CD4-positive, alpha-beta memory T cell (primary cell): ENCODE measurements at regions not wholly inside any gene's neighbourhood (a gene's known extent, or its start where the extent isn't known, plus 50 kb on each side); places are given as distances from the start of the nearest gene placed in this dataset.
"Not testable (repeated sequence)": the region's sequence is repeated elsewhere in the genome, so short reads cannot be mapped to it uniquely, and the experiment has no call there.

Experiments used
- CTCF ChIA-PET: fragments of 350-600 bp; sonication (Branson Sonifier 250); formaldehyde crosslinking; loops from one replicate; lab custom pipeline; 2021; ENCODE audit warnings: inconsistent platforms; ENCODE audit not compliant: partially characterized antibody; lab: Charles Lee
- POLR2A ChIA-PET: fragments of 350-600 bp; sonication (Branson Sonifier 250); formaldehyde crosslinking; loops from one replicate; lab custom pipeline; 2021; ENCODE audit not compliant: partially characterized antibody; lab: Charles Lee
- DNase-seq, 5 donors: peaks; one replicate each; pipeline versions ENCODE4 v3.0.0 to v3.0.0-alpha.2; 2020 to 2022; ENCODE audit warnings: mixed read lengths in 1 of 5
- H3K27ac ChIP-seq: one replicate; pipeline ENCODE4 v1.7.0; 2013; ENCODE audit warnings: low read depth, low read length
- H3K27me3 ChIP-seq: 2 replicates; pipeline ENCODE4 v1.7.0; 2013; ENCODE audit warnings: mild to moderate bottlenecking, low read length, moderate library complexity; ENCODE audit not compliant: insufficient read depth
- H3K36me3 ChIP-seq: 2 replicates; pipeline ENCODE4 v1.7.0; 2013; ENCODE audit warnings: mild to moderate bottlenecking, low read length, moderate library complexity; ENCODE audit not compliant: insufficient read depth
- H3K4me1 ChIP-seq: 2 replicates; pipeline ENCODE4 v1.7.0; 2013; ENCODE audit warnings: mild to moderate bottlenecking, low read length, moderate library complexity; ENCODE audit not compliant: insufficient read depth
- H3K4me3 ChIP-seq, 2 donors: one replicate each; pipeline ENCODE4 v1.7.0; 2013; ENCODE audit warnings: low read length in 2 of 2, mild to moderate bottlenecking in 1 of 2
- H3K9me3 ChIP-seq, 2 donors: one replicate each; pipeline ENCODE4 v1.7.0; 2013; ENCODE audit warnings: low read length in 2 of 2, control low read depth in 1 of 2; ENCODE audit not compliant: control insufficient read depth in 1 of 2
- H3K27ac Mint-ChIP-seq, 7 donors: one replicate each; pipeline ENCODE4 v1.8.0; 2020 to 2021; ENCODE audit warnings: mixed read lengths in 7 of 7, mild to moderate bottlenecking in 6 of 7, inconsistent platforms in 3 of 7, moderate library complexity in 3 of 7
- H3K27me3 Mint-ChIP-seq, 2 donors: one replicate each; pipeline ENCODE4 v1.8.0; 2020 to 2021; ENCODE audit warnings: mixed read lengths in 2 of 2
- H3K36me3 Mint-ChIP-seq, 2 donors: one replicate each; pipeline ENCODE4 v1.8.0; 2020 to 2021; ENCODE audit warnings: mixed read lengths in 2 of 2, inconsistent platforms in 1 of 2, mild to moderate bottlenecking in 1 of 2
- H3K4me1 Mint-ChIP-seq, 4 donors: one replicate each; pipeline ENCODE4 v1.8.0; 2020 to 2021; ENCODE audit warnings: mixed read lengths in 4 of 4, mild to moderate bottlenecking in 1 of 4
- H3K4me3 Mint-ChIP-seq, 8 donors: one replicate each; pipeline ENCODE4 v1.8.0; 2020 to 2021; ENCODE audit warnings: mixed read lengths in 8 of 8, mild to moderate bottlenecking in 7 of 8, moderate library complexity in 6 of 8, inconsistent platforms in 3 of 8
- H3K9me3 Mint-ChIP-seq, 8 donors: one replicate each; pipeline ENCODE4 v1.8.0; 2020 to 2021; ENCODE audit warnings: mixed read lengths in 8 of 8, mild to moderate bottlenecking in 5 of 8, inconsistent platforms in 3 of 8, moderate library complexity in 1 of 8
- intact Hi-C: fragments of 100-400 bp; cut with micrococcal nuclease; formaldehyde crosslinking; loops from one replicate; pipeline ENCODE4 v1.15.1; 2023

GRCh38 chr4:179059396-179059795 lies 1617.2 kb upstream of the AGA start:
- peaks cover 0 to 9% (median 3%) of the 10 kb centered on the region in 8 donors for H3K9me3 Mint-ChIP-seq
- H3K27ac Mint-ChIP-seq = no peak overlapping the region
- H3K36me3 Mint-ChIP-seq = no peaks in the 10 kb centered on the region
- CTCF ChIA-PET = no interaction called here
- no peaks in the 10 kb centered on the region for H3K4me1 Mint-ChIP-seq
- Histone ChIP-seq H3K4me3 (no peak overlapping the region), H3K36me3 (no peaks in the 10 kb centered on the region), H3K27me3 (no peaks in the 10 kb centered on the region), H3K4me1 (no peaks in the 10 kb centered on the region), H3K9me3 (no peaks in the 10 kb centered on the region), H3K27ac (no peak overlapping the region)
- POLR2A ChIA-PET = no interaction called here
- no peak for DNase-seq
- intact Hi-C loops = no loop called here
- no peaks in the 10 kb centered on the region for H3K27me3 Mint-ChIP-seq
- H3K4me3 Mint-ChIP-seq = no peak overlapping the region

GRCh38 chr4:179066254-179066653 lies 1624.0 kb upstream of the AGA start:
- H3K27me3 ChIP-seq, DNase-seq, CTCF ChIA-PET, H3K27ac Mint-ChIP-seq, H3K36me3 Mint-ChIP-seq, H3K9me3 Mint-ChIP-seq, H3K9me3 ChIP-seq, H3K36me3 ChIP-seq, H3K4me3 Mint-ChIP-seq, POLR2A ChIA-PET, H3K4me1 Mint-ChIP-seq, H3K4me1 ChIP-seq, intact Hi-C loops, H3K27me3 Mint-ChIP-seq, H3K27ac ChIP-seq, H3K4me3 ChIP-seq: not testable (repeated sequence)

- intact Hi-C loops = no loop called here
- H3K27ac ChIP-seq = no peak overlapping the region
- no peaks in the 10 kb centered on the region for H3K9me3 ChIP-seq
- POLR2A ChIA-PET = no interaction called here
- no peaks in the 10 kb centered on the region for H3K27me3 ChIP-seq
- Mint-ChIP-seq H3K27ac (no peak overlapping the region), H3K36me3 (no peaks in the 10 kb centered on the region), H3K4me1 (no peaks in the 10 kb centered on the region), H3K4me3 (no peak overlapping the region), H3K9me3 (peaks cover 0 to 15% (median 6%) of the 10 kb centered on the region in 8 donors), H3K27me3 (no peaks in the 10 kb centered on the region)
- DNase-seq = no peak
- no peaks in the 10 kb centered on the region for H3K4me1 ChIP-seq
- H3K4me3 ChIP-seq = no peak overlapping the region
- CTCF ChIA-PET = no interaction called here
- H3K36me3 ChIP-seq = no peaks in the 10 kb centered on the region
These were observed 1628.9 kb upstream of the AGA start for GRCh38 chr4:179071131-179071530.

- no peak overlapping the region for H3K4me3 Mint-ChIP-seq
- intact Hi-C loops = no loop called here
- no peak overlapping the region for H3K27ac Mint-ChIP-seq
- POLR2A ChIA-PET = no interaction called here
- no peak overlapping the region for H3K4me3 ChIP-seq
- no peaks in the 10 kb centered on the region for H3K36me3 ChIP-seq
- H3K27me3 Mint-ChIP-seq = no peaks in the 10 kb centered on the region
- H3K36me3 Mint-ChIP-seq = no peaks in the 10 kb centered on the region
- no peaks in the 10 kb centered on the region for H3K4me1 ChIP-seq
- peaks cover 0 to 31% (median 10%) of the 10 kb centered on the region in 8 donors for H3K9me3 Mint-ChIP-seq
- no peak overlapping the region for H3K27ac ChIP-seq
- no peaks in the 10 kb centered on the region for H3K9me3 ChIP-seq
- no peaks in the 10 kb centered on the region for H3K27me3 ChIP-seq
- no peaks in the 10 kb centered on the region for H3K4me1 Mint-ChIP-seq
- no peak for DNase-seq
- CTCF ChIA-PET = no interaction called here
These were observed 1634.6 kb upstream of the AGA start for GRCh38 chr4:179076865-179077264.

- no peaks in the 10 kb centered on the region for H3K9me3 ChIP-seq
- H3K27ac ChIP-seq = no peak overlapping the region
- no peak overlapping the region for H3K4me3 ChIP-seq
- peaks cover 3 to 27% (median 15%) of the 10 kb centered on the region in 8 donors for H3K9me3 Mint-ChIP-seq
- no peaks in the 10 kb centered on the region for H3K36me3 ChIP-seq
- no peaks in the 10 kb centered on the region for H3K27me3 Mint-ChIP-seq
- H3K4me1 Mint-ChIP-seq = no peaks in the 10 kb centered on the region
- H3K27me3 ChIP-seq = no peaks in the 10 kb centered on the region
- H3K4me1 ChIP-seq = no peaks in the 10 kb centered on the region
- H3K4me3 Mint-ChIP-seq = no peak overlapping the region
- no peaks in the 10 kb centered on the region for H3K36me3 Mint-ChIP-seq
- H3K27ac Mint-ChIP-seq = no peak overlapping the region
- ChIA-PET CTCF (no interaction called here), POLR2A (no interaction called here)
- intact Hi-C loops = no loop called here
- no peak for DNase-seq
These were observed 1653.5 kb upstream of the AGA start for GRCh38 chr4:179095585-179096221.

DNA sequence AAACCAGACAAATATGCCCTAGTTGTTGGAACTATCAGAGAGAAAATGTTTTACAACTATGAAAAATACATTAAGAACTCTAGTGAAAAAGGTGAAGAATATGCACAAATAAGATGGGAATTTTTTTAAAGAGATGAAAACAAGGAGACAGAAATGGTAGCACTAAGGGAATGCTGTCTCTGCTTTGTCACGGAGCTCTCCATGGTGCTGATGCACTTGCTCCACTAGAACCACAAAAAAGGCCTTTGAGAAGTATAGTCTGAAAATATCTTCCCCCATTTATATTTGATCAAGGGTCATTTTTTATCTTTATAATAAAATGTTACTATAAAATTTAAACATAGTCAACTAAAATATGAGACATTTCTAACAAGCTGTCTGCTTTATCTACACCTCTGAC lies 1655.5 kb upstream of the AGA start:
- no peaks in the 10 kb centered on the region for H3K4me1 ChIP-seq
- Mint-ChIP-seq H3K27ac (no peak overlapping the region), H3K4me1 (no peaks in the 10 kb centered on the region), H3K9me3 (peaks cover 0 to 22% (median 10%) of the 10 kb centered on the region in 8 donors), H3K27me3 (no peaks in the 10 kb centered on the region), H3K36me3 (no peaks in the 10 kb centered on the region), H3K4me3 (no peak overlapping the region)
- CTCF ChIA-PET = no interaction called here
- no peak for DNase-seq
- intact Hi-C loops = no loop called here
- POLR2A ChIA-PET = no interaction called here
- H3K4me3 ChIP-seq = no peak overlapping the region
- no peaks in the 10 kb centered on the region for H3K36me3 ChIP-seq
- no peaks in the 10 kb centered on the region for H3K9me3 ChIP-seq
- no peaks in the 10 kb centered on the region for H3K27me3 ChIP-seq
- H3K27ac ChIP-seq = no peak overlapping the region

GRCh38 chr4:179110356-179110755 lies 1668.1 kb upstream of the AGA start:
- ChIA-PET CTCF (no interaction called here), POLR2A (no interaction called here)
- no peaks in the 10 kb centered on the region for H3K27me3 ChIP-seq
- H3K27ac ChIP-seq = no peak overlapping the region
- no peaks in the 10 kb centered on the region for H3K9me3 ChIP-seq
- intact Hi-C loops = no loop called here
- peaks cover 0 to 15% (median 7%) of the 10 kb centered on the region in 8 donors for H3K9me3 Mint-ChIP-seq
- no peaks in the 10 kb centered on the region for H3K36me3 ChIP-seq
- H3K4me3 Mint-ChIP-seq = no peak overlapping the region
- no peak overlapping the region for H3K4me3 ChIP-seq
- no peaks in the 10 kb centered on the region for H3K4me1 ChIP-seq
- H3K36me3 Mint-ChIP-seq = no peaks in the 10 kb centered on the region
- no peaks in the 10 kb centered on the region for H3K4me1 Mint-ChIP-seq
- no peak overlapping the region for H3K27ac Mint-ChIP-seq
- no peaks in the 10 kb centered on the region for H3K27me3 Mint-ChIP-seq
- DNase-seq = no peak

GRCh38 chr4:179110816-179111215 lies 1668.6 kb upstream of the AGA start:
- Histone ChIP-seq H3K27ac (no peak overlapping the region), H3K4me1 (no peaks in the 10 kb centered on the region), H3K27me3 (no peaks in the 10 kb centered on the region), H3K9me3 (no peaks in the 10 kb centered on the region), H3K4me3 (no peak overlapping the region), H3K36me3 (no peaks in the 10 kb centered on the region)
- CTCF ChIA-PET = no interaction called here
- POLR2A ChIA-PET = no interaction called here
- intact Hi-C loops = no loop called here
- DNase-seq = no peak
- Mint-ChIP-seq H3K27me3 (no peaks in the 10 kb centered on the region), H3K4me1 (no peaks in the 10 kb centered on the region), H3K9me3 (peaks cover 0 to 13% (median 7%) of the 10 kb centered on the region in 8 donors), H3K36me3 (no peaks in the 10 kb centered on the region), H3K4me3 (no peak overlapping the region), H3K27ac (no peak overlapping the region)
